Transverse colon (tissue), 4 donors: ENCODE measurements at regions not wholly inside any gene's neighbourhood (a gene's known extent, or its start where the extent isn't known, plus 50 kb on each side); places are given as distances from the start of the nearest gene placed in this dataset.

Source experiments
- DNase-seq: peaks from one replicate; pipeline ENCODE4 v3.0.0-alpha.2; 2019
- H3K27ac ChIP-seq, 4 donors: fragments of 200-600 bp; sonication (generic); 2 replicates each; pipeline ENCODE4 v1.5.1; 2016 to 2018; ENCODE audit warnings: inconsistent platforms in 4 of 4
- H3K27me3 ChIP-seq: fragments of 200-600 bp; sonication (generic); 2 replicates; pipeline ENCODE4 v1.5.1; 2017; ENCODE audit warnings: inconsistent platforms
- H3K36me3 ChIP-seq, 4 donors: fragments of 200-600 bp; sonication (generic); 2 replicates each; pipeline ENCODE4 v1.5.1; 2017 to 2019; ENCODE audit warnings: inconsistent platforms in 4 of 4
- H3K4me1 ChIP-seq, 4 donors: fragments of 200-600 bp; sonication (generic); 2 replicates each; pipeline ENCODE4 v1.5.1; 2017 to 2020; ENCODE audit warnings: inconsistent platforms in 4 of 4
- H3K4me3 ChIP-seq, 4 donors: fragments of 200-600 bp; sonication (generic); 1 replicate in 1 of 4; 2 replicates in 3 of 4; pipeline versions ENCODE4 v1.5.1 to v1.6.1; 2017 to 2019; ENCODE audit warnings: inconsistent platforms in 4 of 4
- H3K9me3 ChIP-seq, 2 donors: fragments of 200-600 bp; sonication (generic); 2 replicates each; pipeline ENCODE4 v1.5.1; 2017 to 2019; ENCODE audit warnings: inconsistent platforms in 2 of 2
- CTCF ChIP-seq, 5 experiments: fragments of 200-600 bp in 3 of 5; fragments of 450-650 bp in 2 of 5; sonication (generic) in 3 of 5; IDR thresholded peaks; 1 replicate in 2 of 5; 2 replicates in 3 of 5; pipeline ENCODE4 v1.5.1; 2016 to 2017; ENCODE audit warnings: antibody characterized with exemption in 5 of 5, inconsistent platforms in 3 of 5, mild to moderate bottlenecking in 2 of 5, moderate library complexity in 1 of 5
- EP300 ChIP-seq: sonication (generic); formaldehyde crosslinking; IDR thresholded peaks from one replicate; pipeline ENCODE4 v1.6.1; 2017; ENCODE audit warnings: antibody characterized with exemption, low read depth
- POLR2A ChIP-seq: fragments of 450-650 bp; IDR thresholded peaks from one replicate; pipeline ENCODE4 v1.6.1; 2016; ENCODE audit warnings: antibody characterized with exemption, mild to moderate bottlenecking, moderate library complexity
- POLR2AphosphoS5 ChIP-seq, 3 donors: sonication (generic); formaldehyde crosslinking; IDR thresholded peaks; one replicate each; pipeline ENCODE4 v1.6.1; 2016; ENCODE audit warnings: antibody characterized with exemption in 3 of 3
- WGBS, 2 donors: methylation state at CpG; one replicate each; pipeline ENCODE4 v1.1.5; 2018; ENCODE audit warnings: low coverage in 1 of 2; 5-methylcytosine and 5-hydroxymethylcytosine counted together
- in situ Hi-C, 4 donors: fragments of 200-750 bp; cut with MboI; loops; one replicate each; pipeline versions ENCODE4 v1.15.0 to v1.15.1; 2017; ENCODE audit warnings: low sequenced_read_pairs in 3 of 4, low pct_ligation_motif_present in 1 of 4, low pct_unique_long_range_greater_than_20kb in 1 of 4
- intact Hi-C: fragments of 100-400 bp; cut with DNase I; formaldehyde crosslinking; loops from one replicate; pipeline ENCODE4 v1.15.1; 2023; ENCODE audit warnings: low total_unique reads

DNA sequence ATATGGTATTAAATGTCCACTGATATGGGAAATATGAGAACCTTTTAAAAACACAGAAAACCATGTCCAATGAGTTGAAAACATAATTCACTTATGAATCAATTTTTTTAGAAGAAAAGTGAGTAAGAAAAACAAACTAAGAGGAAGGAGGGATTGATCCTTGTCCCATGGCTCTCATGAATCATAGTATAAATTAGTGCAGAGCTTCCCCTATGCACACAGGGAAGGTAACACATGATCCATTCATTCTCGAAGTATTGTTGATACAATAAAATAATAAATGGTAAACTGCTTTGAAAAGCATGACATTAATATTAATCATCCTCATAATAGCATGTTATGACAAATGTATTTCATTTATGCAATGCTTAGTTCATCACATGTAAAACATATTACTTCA is 872.0 kb upstream of the CNTNAP5 start:
- H3K9me3 ChIP-seq, result no peaks in the 10 kb centered on the region
- no peak for TF ChIP-seq EP300
- no peak for TF ChIP-seq POLR2AphosphoS5 (IDR thresholded peaks at IDR 0.05)
- TF ChIP-seq POLR2A, result no peak
- no peaks in the 10 kb centered on the region for H3K27me3 ChIP-seq
- no peak overlapping the region for H3K27ac ChIP-seq
- H3K4me1 ChIP-seq, result no peaks in the 10 kb centered on the region
- no peak overlapping the region for H3K4me3 ChIP-seq
- intact Hi-C loops (no loop called here), in situ Hi-C loops (no loop called here)
- 23 to 25% methylated on average over 1 of the region's 1 CpG for WGBS, 2 donors
- H3K36me3 ChIP-seq, result no peaks in the 10 kb centered on the region
- no peak for DNase-seq

DNA sequence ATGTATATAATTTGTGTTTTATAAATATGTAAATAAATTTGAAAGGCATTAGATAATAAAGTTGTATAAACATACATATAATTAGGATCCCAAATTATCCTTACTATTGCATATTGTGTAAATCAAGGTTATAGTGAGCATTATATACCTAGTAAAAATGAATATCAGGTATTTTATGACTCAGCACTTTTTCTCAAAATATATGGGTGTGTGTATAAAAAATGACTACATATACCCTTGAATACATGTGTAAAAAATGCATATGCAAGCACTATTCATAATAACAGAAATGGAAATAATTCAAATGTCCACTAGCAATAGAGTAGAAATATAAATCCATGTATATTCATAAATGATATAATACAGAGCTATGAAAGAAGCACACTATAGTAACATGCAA is 870.9 kb upstream of the CNTNAP5 start:
- in situ Hi-C loops, result no loop called here
- TF ChIP-seq CTCF (IDR thresholded peaks at IDR 0.05) (no peak), POLR2AphosphoS5 (IDR thresholded peaks at IDR 0.05) (no peak), EP300 (no peak), POLR2A (no peak)
- H3K27ac ChIP-seq, result no peak overlapping the region
- H3K9me3 ChIP-seq, result no peaks in the 10 kb centered on the region
- no peaks in the 10 kb centered on the region for H3K4me1 ChIP-seq
- H3K27me3 ChIP-seq, result no peaks in the 10 kb centered on the region
- no peak for DNase-seq
- H3K4me3 ChIP-seq, result no peak overlapping the region
- intact Hi-C loops, result no loop called here
- H3K36me3 ChIP-seq, result no peaks in the 10 kb centered on the region

GRCh38 chr2:123157016-123157415 is 868.1 kb upstream of the CNTNAP5 start:
- Histone ChIP-seq H3K27ac (no peak overlapping the region), H3K36me3 (no peaks in the 10 kb centered on the region), H3K27me3 (no peaks in the 10 kb centered on the region), H3K4me3 (no peak overlapping the region), H3K9me3 (no peaks in the 10 kb centered on the region), H3K4me1 (no peaks in the 10 kb centered on the region)
- intact Hi-C loops, result no loop called here
- no peak for DNase-seq
- WGBS, 2 donors, result 24 to 38% methylated on average over 3 of the region's 3 CpGs
- TF ChIP-seq POLR2A, result no peak
- no peak for TF ChIP-seq CTCF (IDR thresholded peaks at IDR 0.05)
- TF ChIP-seq POLR2AphosphoS5 (IDR thresholded peaks at IDR 0.05), result no peak
- no peak for TF ChIP-seq EP300
- in situ Hi-C loops, result no loop called here

DNA sequence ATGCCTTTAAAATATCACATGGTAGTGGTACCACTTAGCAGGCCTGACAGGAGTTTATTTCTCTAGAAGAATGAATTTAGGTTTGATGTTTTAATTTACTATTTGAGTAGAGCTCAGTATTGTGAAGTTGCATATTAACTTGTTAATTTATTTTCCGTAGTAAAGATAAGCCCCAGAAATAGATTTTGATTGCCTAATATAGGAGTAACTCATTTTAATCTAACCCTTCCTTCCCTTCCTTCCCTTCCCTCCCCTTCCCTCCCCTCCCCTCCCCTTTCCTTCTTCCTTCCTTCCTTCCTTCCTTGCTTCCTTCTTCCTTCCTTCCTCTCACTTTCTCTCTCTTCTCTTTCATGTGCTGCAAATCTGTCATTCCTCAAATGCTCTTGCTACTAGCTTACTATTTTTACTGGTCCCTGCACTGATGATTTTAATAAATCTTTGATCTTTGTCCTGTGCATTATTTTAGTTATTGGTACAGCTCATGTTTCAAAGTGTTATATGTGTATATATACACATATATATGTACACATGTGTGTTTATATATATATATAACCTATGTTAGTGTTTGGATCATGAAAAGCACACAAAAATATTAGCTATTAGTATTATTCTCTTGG is 862.6 kb upstream of the CNTNAP5 start:
- Histone ChIP-seq H3K9me3 (no peaks in the 10 kb centered on the region), H3K4me1 (no peaks in the 10 kb centered on the region), H3K4me3 (no peak overlapping the region), H3K27me3 (no peaks in the 10 kb centered on the region), H3K27ac (no peak overlapping the region), H3K36me3 (no peaks in the 10 kb centered on the region)
- intact Hi-C loops (no loop called here), in situ Hi-C loops (no loop called here)
- 55 to 75% methylated on average over 1 of the region's 1 CpG for WGBS, 2 donors
- TF ChIP-seq CTCF (IDR thresholded peaks at IDR 0.05) (no peak), POLR2A (no peak), POLR2AphosphoS5 (IDR thresholded peaks at IDR 0.05) (no peak), EP300 (no peak)
- DNase-seq, result no peak

DNA sequence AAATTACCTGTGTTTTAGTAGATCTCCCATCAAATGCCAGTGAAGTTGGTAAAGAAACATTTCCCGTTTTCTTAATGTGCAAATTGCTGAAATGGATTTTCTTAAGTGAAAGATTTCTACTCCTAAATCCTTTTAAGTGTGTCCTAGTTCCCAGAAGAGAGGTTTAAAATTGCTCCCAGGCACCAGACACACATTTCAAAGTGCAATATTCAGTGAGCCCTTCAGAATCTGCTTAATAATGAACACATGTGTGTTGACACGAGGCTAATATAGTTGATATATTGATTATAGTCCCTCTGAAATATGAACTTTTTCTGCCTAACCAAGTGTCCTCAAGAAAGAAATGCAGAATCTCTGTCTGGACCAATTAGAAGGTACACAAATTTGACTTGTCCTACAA is 861.7 kb upstream of the CNTNAP5 start:
- Histone ChIP-seq H3K27me3 (no peaks in the 10 kb centered on the region), H3K4me3 (no peak overlapping the region), H3K27ac (no peak overlapping the region), H3K4me1 (no peaks in the 10 kb centered on the region), H3K9me3 (no peaks in the 10 kb centered on the region), H3K36me3 (no peaks in the 10 kb centered on the region)
- 41 to 58% methylated on average over 2 of the region's 2 CpGs for WGBS, 2 donors
- in situ Hi-C loops, result no loop called here
- intact Hi-C loops, result no loop called here
- DNase-seq, result no peak
- TF ChIP-seq EP300, result no peak
- TF ChIP-seq POLR2A, result no peak
- TF ChIP-seq CTCF (IDR thresholded peaks at IDR 0.05), result no peak
